ENCODE measurements at regions not wholly inside any gene's neighbourhood (a gene's known extent, or its start where the extent isn't known, plus 50 kb on each side); places are given as distances from the start of the nearest gene placed in this dataset.

- TF ChIP-seq CTCF (IDR thresholded peaks at IDR 0.05; ENCODE audit: low read depth, low read length, missing input control) (no peak), HNF4A (conservative IDR thresholded peaks at IDR 0.05) (peak; percentile 90 to 94)
Measured at GRCh38 chr5:57692582-57693487, 210.2 kb upstream of the ACTBL2 start (continued).

- H3K27me3 ChIP-seq (ENCODE audit: control insufficient read depth in 4 of 4, insufficient read depth in 4 of 4, low read length in 3 of 4) = no peaks in the 10 kb centered on the region
- WGBS = 92% methylated on average over 2 of the region's 2 CpGs
- no peaks in the 10 kb centered on the region for H3K36me3 ChIP-seq (ENCODE audit: control insufficient read depth in 4 of 4, insufficient read depth in 3 of 4, low read depth in 1 of 4, low read length in 3 of 4)
- H3K9ac ChIP-seq (ENCODE audit: low read depth in 1 of 2, low read length in 2 of 2) = no peak overlapping the region
- peaks cover 6 to 18% (median 7%) of the 10 kb centered on the region in 4 donors for H3K4me1 ChIP-seq (ENCODE audit: control insufficient read depth in 4 of 4, insufficient read depth in 4 of 4, low read length in 3 of 4)
- no peaks in the 10 kb centered on the region for H3K9me3 ChIP-seq (ENCODE audit: control insufficient read depth in 4 of 4, low read length in 3 of 4)
- TF ChIP-seq HNF4G (IDR thresholded peaks at IDR 0.05) (no peak), RAD21 (IDR thresholded peaks at IDR 0.05) (no peak), ZBTB33 (IDR thresholded peaks at IDR 0.05) (no peak), RXRA (IDR thresholded peaks at IDR 0.05) (no peak), EGR1 (IDR thresholded peaks at IDR 0.05; ENCODE audit: low read depth in 2 of 2) (no peak), FOXA2 (IDR thresholded peaks at IDR 0.05) (no peak), MAX (IDR thresholded peaks at IDR 0.05) (no peak), JUND (IDR thresholded peaks at IDR 0.05) (no peak), GABPA (IDR thresholded peaks at IDR 0.05 in 1 of 2, conservative IDR thresholded peaks at IDR 0.05 in 1 of 2) (no peak), FOXA1 (IDR thresholded peaks at IDR 0.05) (no peak)
- DNase-seq (ENCODE audit: low spot score) = no peak
- H3K27ac ChIP-seq (ENCODE audit: low read depth in 1 of 2, low read length in 2 of 2) = no peak overlapping the region
- H3K4me3 ChIP-seq (ENCODE audit: low read depth in 1 of 3, low read length in 3 of 3) = no peak overlapping the region
Measured at GRCh38 chr5:57690724-57691123, 208.1 kb upstream of the ACTBL2 start.

- no peak overlapping the region for H3K27ac ChIP-seq (ENCODE audit: low read depth in 1 of 2, low read length in 2 of 2)
- no peak for DNase-seq (ENCODE audit: low spot score)
- WGBS = 94% methylated on average over 3 of the region's 3 CpGs
- no peaks in the 10 kb centered on the region for H3K36me3 ChIP-seq (ENCODE audit: control insufficient read depth in 4 of 4, insufficient read depth in 3 of 4, low read depth in 1 of 4, low read length in 3 of 4)
- H3K27me3 ChIP-seq (ENCODE audit: control insufficient read depth in 4 of 4, insufficient read depth in 4 of 4, low read length in 3 of 4) = no peaks in the 10 kb centered on the region
- peaks cover 0 to 2% (median 1%) of the 10 kb centered on the region in 4 donors for H3K4me1 ChIP-seq (ENCODE audit: control insufficient read depth in 4 of 4, insufficient read depth in 4 of 4, low read length in 3 of 4)
- no peak overlapping the region for H3K4me3 ChIP-seq (ENCODE audit: low read depth in 1 of 3, low read length in 3 of 3)
- no peaks in the 10 kb centered on the region for H3K9me3 ChIP-seq (ENCODE audit: control insufficient read depth in 4 of 4, low read length in 3 of 4)
- no peak overlapping the region for H3K9ac ChIP-seq (ENCODE audit: low read depth in 1 of 2, low read length in 2 of 2)
- TF ChIP-seq HNF4G (IDR thresholded peaks at IDR 0.05) (no peak), NR2F2 (IDR thresholded peaks at IDR 0.05) (no peak), GABPA (IDR thresholded peaks at IDR 0.05 in 1 of 2, conservative IDR thresholded peaks at IDR 0.05 in 1 of 2) (no peak), CTCF (IDR thresholded peaks at IDR 0.05; ENCODE audit: low read depth, low read length, missing input control) (no peak), ATF3 (IDR thresholded peaks at IDR 0.05) (no peak), ZBTB33 (IDR thresholded peaks at IDR 0.05) (no peak), SP1 (IDR thresholded peaks at IDR 0.05) (no peak)
Measured at GRCh38 chr5:57687596-57687995, 205.0 kb upstream of the ACTBL2 start.

Measured in liver (tissue), 8 donors.